VCaP (cell line): ENCODE measurements at regions not wholly inside any gene's neighbourhood (a gene's known extent, or its start where the extent isn't known, plus 50 kb on each side); places are given as distances from the start of the nearest gene placed in this dataset.
"Not testable (repeated sequence)": the region's sequence is repeated elsewhere in the genome, so short reads cannot be mapped to it uniquely, and the experiment has no call there.

Experiments
- H3K27ac ChIP-seq: fragments of 450-650 bp; 2 replicates; pipeline ENCODE4 v1.5.1; 2017
- TF ChIP-seq, protein P1 (sequence below): fragments of 450-650 bp; conservative IDR thresholded peaks from 2 replicates; pipeline ENCODE4 v1.5.1; 2017; ENCODE audit warnings: mild to moderate bottlenecking, moderate library complexity

DNA sequence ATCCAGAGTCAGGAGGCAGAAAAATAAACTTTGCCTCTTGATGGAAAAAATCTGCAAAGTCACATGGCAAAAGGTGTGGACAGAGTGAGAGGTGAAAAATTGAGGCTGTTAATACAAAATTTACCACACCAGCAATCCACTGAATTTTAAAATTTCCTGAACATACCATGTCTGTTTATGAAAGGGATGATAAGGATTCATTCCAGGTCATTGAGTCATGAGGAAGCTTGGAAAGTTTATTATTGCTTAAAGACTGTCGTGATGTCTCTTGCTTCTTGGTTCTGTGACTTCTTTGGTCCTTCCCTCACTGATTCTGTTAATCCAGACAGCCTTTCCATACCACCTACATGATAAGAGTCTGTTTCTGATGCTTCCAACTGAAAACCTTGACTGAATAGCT is 73.2 kb downstream of the TTC6 start:
- no peak overlapping the region for H3K27ac ChIP-seq
- TF ChIP-seq, protein P1, sequence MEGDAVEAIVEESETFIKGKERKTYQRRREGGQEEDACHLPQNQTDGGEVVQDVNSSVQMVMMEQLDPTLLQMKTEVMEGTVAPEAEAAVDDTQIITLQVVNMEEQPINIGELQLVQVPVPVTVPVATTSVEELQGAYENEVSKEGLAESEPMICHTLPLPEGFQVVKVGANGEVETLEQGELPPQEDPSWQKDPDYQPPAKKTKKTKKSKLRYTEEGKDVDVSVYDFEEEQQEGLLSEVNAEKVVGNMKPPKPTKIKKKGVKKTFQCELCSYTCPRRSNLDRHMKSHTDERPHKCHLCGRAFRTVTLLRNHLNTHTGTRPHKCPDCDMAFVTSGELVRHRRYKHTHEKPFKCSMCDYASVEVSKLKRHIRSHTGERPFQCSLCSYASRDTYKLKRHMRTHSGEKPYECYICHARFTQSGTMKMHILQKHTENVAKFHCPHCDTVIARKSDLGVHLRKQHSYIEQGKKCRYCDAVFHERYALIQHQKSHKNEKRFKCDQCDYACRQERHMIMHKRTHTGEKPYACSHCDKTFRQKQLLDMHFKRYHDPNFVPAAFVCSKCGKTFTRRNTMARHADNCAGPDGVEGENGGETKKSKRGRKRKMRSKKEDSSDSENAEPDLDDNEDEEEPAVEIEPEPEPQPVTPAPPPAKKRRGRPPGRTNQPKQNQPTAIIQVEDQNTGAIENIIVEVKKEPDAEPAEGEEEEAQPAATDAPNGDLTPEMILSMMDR, result no peak

DNA sequence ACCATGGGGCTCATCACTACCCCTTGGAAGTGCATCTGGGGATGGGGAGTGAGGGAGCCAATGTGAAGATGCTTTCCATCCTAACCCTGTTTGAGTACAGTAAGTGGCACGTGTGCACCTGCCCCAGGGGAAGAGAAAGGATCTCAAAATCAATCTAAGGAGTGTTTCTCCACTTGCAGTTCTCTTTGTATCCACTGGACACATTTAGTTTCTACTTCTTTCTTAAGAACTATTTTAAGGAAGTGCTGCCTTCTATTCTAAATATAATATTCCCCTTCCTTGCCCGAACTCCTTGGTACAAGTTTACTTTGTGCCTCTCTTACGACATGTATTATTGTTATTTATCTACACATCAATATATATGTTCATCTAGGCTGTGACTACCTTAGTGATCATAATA is 73.8 kb downstream of the TTC6 start:
- H3K27ac ChIP-seq, result no peak overlapping the region

DNA sequence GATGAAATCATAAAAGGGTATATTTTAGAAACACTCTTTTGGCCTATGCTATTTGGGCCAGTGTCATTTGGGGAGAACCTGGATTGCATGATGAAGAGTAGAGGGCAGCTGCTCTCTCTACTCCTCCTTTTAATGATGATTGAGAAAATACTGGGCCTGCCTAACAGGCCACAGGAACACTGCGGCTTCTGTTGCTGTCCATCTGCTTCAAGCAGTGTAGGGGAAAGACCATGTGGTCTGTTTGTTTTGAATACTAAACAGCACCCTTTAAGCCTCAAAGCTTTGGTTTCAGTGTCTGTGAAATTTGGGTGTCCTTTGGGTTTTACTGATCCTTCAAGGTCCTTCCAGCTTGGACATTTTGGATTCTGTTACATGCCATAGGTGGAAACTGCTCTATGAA is 78.0 kb downstream of the TTC6 start:
- H3K27ac ChIP-seq, result no peak overlapping the region
- TF ChIP-seq, protein P1, result no peak

More for the DNA sequence above, 73.8 kb downstream of the TTC6 start:
- TF ChIP-seq, protein P1, result no peak

DNA sequence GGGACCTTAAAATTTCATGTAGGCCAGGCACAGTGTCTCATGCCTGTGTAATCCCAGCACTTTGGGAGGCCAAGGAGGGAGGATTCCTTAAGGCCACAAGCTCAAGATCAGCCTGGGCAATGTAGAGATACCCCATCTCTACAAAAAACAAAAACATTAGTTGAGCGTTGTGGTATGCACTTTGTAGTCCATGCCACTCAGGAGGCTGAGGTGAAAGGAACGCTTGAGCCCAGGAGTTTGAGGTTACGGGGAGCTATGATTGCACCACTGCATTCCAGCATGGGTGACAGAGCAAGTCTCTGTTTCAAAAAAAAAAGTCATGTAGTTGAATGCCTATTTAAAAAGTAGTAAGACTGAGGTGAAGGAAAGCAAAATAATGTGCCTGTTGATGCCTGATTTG is 83.5 kb downstream of the TTC6 start:
- TF ChIP-seq, protein P1, result no peak
- H3K27ac ChIP-seq, result no peak overlapping the region

DNA sequence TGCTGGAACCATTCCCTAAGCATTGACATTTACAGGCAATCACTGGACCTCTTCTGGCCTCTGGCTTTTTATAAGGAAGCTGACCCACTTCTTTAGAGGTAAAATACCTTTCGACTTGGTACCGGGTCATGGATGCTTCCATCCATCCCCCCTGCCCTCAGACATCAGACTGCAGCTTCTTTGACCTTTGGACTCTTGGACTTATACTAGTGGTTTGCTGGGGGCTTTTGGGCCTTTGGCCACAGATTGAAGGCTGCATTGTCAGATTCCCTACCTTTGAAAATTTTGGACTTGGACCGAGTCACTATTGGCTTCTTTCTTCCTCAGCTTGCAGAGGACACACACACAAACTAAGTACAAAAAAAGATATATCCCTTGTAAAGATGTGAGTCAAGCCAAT is 86.1 kb downstream of the TTC6 start:
- no peak overlapping the region for H3K27ac ChIP-seq
- TF ChIP-seq, protein P1, result no peak

DNA sequence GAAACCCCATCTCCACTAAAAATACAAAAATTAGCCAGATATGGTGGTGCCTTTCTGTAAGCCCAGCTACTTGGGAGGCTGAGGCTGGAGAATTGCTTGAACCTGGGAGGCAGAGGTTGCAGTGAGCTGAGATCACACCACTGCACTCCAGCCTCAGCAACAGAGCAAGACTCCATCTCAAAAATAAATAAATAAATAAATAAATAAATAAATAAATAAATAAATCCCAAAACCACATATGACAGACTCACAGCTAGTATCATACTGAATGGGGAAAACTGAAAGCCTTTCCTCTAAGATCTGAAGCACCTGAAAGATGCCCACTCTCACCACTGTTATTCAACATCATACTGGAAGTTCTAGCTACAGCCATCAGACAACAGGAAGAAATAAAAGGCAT is 97.3 kb downstream of the TTC6 start:
- not testable (repeated sequence) for H3K27ac ChIP-seq

DNA sequence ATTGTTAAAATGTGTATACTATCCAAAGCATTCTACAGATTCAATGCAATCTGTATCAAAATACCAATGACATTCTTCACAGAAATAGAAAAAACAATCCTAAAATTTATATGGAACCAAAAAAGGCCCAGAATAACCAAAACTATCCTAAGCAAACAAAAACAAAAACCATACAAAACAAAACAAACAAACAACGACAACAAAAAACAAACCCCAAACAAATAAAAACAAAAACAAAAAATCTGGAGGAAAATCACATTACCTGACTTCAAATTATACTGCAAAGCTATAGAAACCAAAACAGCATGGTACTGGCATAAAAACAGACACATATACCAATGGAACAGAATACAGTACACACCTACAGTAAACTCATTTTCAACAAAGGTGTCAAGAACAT is 98.0 kb downstream of the TTC6 start:
- not testable (repeated sequence) for H3K27ac ChIP-seq

DNA sequence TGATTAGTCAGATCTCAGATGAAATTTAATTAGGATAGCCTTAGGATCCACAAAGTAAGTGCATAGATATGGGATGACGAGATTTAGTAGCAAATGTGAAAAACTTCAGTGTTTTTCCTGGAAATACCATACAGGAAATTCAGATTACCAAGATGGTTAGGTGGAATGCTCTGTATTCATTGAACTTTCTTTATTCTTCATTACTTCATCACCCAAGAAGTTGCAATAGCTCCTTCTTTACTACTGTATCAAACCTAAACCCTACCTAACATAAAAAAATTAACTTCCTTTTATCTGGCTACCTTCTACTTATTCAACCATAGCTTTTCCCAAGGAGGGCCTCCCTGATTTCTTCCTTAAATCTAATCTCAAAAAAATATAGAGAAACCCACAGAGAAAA is 100.4 kb downstream of the TTC6 start:
- no peak overlapping the region for H3K27ac ChIP-seq
- TF ChIP-seq, protein P1, result no peak

DNA sequence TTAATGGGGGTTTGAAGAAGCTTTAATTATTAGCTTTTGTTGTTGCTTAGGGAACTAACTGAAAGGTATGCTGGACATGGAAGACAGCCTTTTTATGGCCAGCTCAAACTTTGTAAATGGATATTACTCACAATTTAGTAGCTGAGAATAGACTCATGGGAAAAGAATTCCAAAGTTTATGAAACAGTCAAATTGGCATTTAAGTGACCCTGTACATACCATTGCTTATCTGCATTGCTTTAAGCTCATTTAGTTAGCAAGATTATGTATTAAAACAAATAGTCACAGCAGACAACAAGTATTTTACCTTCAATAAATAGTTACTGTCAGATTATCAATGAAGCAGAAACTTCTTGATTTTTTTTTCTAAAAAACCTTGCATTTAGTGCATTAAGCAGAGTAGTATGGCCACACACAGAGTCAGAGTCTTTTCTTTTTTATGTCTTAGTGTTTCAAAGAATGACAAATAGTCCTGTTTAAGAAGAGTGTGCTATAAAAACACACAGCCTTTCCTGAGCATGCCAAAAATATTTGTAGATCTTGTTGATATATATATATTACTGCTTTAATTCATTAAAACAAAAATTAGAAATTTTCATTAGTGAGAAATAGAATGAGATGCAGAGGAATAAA is 102.2 kb downstream of the TTC6 start:
- H3K27ac ChIP-seq, result no peak overlapping the region
- TF ChIP-seq, protein P1, result no peak
